Suppressor macrophage (primary cell): ENCODE measurements at regions not wholly inside any gene's neighbourhood (a gene's known extent, or its start where the extent isn't known, plus 50 kb on each side); places are given as distances from the start of the nearest gene placed in this dataset.
"Not testable (repeated sequence)": the region's sequence is repeated elsewhere in the genome, so short reads cannot be mapped to it uniquely, and the experiment has no call there.

Experiments
- DNase-seq, 4 experiments: peaks; one replicate each; pipeline ENCODE4 v3.0.0-alpha.2; 2020 to 2022

DNA sequence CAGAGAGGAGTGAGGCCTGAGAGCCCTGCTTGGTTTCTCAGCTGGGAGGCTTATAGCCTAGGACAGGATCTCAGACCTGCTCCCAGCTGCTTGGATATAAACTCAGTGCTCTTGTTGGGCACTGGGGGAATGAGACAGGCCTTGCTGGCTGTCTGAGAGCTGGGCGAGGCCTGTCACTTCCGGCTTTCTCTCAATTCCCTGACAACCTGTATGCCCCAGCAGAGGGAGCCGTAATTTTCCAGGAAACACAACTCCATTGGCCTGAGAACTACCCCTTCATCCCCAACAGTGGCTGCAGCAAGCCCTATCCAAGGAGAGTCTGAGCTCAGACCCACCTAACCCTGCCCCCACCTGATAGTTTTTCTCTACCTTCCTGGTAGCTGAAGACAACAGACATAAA lies 258.3 kb upstream of the STXBP6 start:
- no peak for DNase-seq

DNA sequence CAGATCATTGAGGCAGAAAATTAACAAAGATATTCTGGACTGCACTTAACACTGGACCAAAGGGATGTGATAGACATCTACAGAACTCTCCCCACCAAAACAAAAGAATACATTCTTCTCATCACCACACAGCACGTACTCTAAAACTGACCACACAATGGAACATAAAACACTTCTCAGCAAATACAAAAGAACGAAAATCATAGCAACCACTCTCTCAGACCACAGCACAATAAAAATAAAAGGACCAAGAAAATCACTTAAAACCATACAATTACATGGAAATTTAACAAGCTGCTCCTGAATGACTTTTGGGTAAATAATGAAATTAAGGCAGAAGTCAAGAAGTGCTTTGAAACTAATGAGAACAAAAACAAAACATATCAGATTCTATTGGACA lies 254.0 kb upstream of the STXBP6 start:
- DNase-seq: no peak

DNA sequence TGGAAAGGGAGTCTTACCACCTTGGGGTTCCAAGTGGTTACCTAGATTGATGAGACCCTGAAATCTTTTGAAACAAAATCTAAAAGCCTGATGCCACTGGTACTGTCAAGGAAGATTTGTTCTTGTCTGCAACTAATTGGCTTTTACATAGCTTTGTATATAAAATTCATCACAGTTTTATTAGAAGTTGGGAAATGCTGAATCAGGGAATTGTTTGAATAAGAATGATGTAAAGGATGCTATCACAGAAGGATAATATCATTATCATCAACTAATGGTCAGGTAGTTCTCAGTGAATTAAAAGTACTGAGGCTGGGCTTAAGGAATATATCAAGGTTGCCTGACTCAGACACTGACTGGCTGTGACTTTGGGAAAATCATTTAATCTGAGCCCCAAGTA lies 248.3 kb upstream of the STXBP6 start:
- no peak for DNase-seq

DNA sequence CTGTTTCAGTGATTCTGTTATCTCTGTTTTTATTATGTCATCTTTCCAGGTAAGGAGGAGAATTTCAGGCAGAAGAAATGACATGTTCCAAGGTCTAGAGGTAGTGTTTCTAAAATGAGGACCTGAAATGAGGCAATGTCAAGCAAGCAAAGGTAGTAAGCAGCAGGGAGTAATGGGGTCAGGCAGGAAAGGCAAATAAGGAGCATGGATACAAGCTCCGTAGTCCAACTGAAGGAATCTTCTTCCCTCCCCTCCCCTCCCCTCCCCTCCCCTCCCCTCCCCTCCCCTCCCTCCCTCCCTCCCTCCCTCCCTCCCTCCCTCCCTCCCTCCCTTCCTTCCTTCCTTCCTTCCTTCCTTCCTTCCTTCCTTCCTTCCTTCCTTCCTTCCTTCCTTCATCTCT lies 240.2 kb upstream of the STXBP6 start:
- DNase-seq: not testable (repeated sequence)

GRCh38 chr14:25274529-25274928 lies 224.6 kb upstream of the STXBP6 start:
- DNase-seq: no peak

DNA sequence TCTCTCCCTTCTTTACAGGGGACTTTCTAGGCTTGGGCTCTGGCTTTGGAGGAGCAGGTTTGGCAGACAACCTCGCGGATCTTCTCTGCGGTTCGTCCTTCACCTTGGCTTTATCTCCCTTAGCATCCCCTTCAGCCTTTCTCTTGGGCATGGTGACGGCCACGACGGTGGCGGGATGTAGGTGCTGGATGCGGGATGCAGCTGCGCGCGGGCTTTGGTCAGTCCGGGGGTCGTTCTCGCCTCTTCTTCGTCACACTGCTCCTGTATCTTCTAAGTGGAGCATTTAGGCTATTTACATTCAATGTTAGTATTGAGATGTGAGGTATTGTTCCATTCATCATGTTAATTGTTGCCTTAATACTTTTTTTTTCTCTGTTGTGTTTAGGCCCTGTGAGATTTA lies 217.2 kb upstream of the STXBP6 start:
- DNase-seq: no peak

DNA sequence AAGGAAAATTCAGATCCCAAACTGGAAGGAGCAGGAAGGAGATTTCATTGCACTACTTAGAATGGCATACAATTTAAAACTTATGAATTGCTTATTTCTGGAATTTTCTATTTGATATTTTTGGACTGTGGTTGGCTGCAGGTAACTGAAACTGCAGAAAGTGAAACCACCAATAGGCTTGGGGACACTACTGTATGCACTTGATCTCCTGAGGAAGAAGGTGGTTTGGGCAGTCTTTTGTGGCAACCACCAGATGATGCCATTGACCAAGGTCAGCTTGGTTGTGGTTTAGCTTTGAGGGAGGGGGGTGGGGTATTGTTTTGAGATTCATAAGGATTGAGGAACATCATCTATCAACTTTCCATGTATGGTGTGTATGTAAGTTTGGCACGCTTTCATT lies 209.5 kb upstream of the STXBP6 start:
- no peak for DNase-seq

DNA sequence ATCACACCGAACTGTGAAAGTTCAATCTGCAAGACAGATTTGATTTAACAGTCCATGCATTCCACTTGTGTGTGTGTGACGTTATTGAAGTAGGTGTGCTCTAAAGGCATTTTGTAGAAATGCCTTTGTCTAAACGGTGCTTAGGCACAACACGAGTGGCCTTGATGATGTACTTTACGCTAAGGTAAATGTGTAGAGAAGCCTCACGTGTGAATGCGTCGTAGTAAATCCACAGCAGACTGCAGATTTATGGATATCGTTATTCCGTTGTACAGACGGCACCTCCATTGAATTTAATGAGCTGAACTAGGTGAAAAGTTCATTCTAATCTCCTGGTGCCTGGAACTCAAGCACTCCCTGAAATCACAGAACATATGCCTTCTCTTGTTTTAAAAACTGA lies 202.8 kb upstream of the STXBP6 start:
- DNase-seq: no peak

GRCh38 chr14:25250516-25250915 lies 200.6 kb upstream of the STXBP6 start:
- DNase-seq: no peak

DNA sequence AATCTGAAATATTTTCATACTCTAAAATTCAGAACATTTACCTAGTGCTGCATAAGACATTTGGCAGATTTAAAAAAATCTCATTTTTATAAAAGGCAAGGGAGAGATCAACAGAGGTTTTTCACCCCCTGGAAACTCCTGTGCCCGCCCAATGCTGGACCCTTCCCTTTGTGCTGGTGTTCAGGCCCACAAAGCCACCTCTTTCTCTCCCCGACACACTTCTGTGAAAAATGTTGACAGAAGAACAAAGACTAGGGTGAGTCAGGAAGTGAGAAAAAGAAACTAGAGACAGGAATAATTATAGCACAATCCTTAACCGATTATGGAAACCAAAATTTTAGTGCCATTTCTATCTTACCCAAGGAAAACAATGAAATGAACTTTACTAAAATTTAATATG lies 197.7 kb upstream of the STXBP6 start:
- DNase-seq: no peak

DNA sequence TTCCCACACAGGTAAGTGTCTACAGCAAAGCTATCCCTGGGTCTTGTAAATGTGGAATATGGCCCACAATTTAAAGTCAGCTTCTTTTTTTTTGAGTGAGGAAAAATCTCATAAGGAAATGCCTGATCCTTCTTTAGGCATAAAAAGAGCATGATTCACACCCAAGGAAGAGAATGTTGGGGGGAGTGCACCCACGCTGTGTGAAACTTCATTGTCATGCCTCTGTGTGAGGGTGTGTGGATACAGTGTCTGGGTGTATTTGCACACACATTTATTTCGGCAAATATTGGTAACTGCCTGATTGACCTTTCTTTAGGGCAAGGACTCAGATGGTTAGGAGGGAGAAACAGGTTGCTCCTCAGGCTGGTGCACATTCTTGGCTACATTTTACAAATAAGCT lies 196.8 kb upstream of the STXBP6 start:
- no peak for DNase-seq

DNA sequence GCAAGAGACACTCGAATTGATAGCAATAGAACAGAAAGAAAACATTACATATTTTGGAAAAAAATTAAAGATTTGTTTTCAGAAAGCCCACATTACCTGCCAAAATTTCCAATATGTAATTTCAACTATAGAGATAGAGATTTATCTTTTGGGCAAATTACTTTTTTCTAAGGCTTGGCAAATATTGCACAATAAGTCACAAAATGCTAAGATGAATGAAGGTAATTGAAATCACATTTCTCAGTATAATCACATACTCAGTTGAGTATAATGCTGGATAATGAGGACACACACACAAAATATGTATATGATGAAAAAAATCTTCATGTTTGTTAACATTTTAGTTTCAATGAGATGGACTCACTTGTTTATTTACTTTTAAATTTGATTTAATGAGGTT lies 189.2 kb upstream of the STXBP6 start:
- no peak for DNase-seq

DNA sequence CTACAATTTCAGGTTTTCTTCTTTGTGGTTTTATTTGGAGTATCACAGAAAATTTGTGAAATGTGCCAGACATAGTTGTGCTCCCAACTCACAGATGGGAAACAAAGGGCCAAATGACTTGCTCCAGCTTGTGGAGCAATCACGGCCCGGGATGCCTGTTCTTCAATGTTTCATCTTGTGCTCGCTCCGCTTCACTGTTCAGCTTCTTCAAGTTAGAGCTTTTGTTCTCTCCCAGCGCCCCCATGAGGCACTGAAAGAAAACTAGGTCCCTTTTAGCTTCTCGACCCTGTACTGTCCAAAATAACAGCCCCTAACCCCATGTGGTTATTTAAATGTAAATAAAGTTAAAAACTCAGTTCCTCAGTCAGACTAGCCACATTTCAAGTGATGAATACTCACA lies 187.9 kb upstream of the STXBP6 start:
- DNase-seq: no peak

- DNase-seq: no peak
These were observed 183.7 kb upstream of the STXBP6 start for GRCh38 chr14:25233613-25234012.

DNA sequence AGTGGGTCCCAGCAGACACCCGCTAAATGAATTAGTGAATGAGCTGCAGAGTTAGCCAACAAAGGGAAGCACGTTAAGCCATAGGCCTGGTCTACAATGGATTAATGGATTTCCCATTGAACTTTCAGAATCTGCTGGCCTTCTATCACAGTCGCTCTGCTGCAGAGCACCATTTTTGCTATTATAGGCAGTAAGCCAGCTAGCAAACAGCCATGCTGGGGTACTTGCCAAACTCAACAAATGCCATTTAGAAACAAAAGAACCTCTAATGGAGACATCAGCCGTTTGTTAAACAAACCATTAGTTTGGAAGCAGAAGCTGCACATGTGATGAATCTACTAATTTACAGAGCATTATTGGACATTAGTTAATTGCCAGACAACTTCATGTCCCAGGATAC lies 181.1 kb upstream of the STXBP6 start:
- DNase-seq: no peak

GRCh38 chr14:25226214-25226613 lies 176.3 kb upstream of the STXBP6 start:
- no peak for DNase-seq

- no peak for DNase-seq
These were observed 172.3 kb upstream of the STXBP6 start for GRCh38 chr14:25222256-25222655.

GRCh38 chr14:25220514-25220913 lies 170.6 kb upstream of the STXBP6 start:
- no peak for DNase-seq

GRCh38 chr14:25215607-25216006 lies 165.7 kb upstream of the STXBP6 start:
- DNase-seq: no peak

DNA sequence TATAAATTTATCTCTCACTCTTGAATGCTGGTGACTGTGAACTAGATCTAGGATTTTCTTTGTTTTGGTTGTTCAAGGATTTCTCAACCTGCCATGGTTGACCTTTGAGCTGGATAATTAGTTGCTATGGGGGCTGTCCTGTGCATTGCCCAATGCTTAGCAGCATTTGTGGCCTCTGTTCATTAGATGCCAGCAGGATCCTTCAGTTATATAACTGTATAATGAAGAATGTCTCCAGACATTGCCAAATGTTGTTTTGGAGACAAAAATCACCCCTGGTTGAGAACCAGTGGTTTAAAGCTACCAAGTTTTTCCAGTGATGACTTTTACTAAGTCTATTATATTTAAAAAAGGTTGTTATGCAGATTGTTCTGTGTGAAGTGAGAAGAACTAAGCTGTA lies 147.9 kb upstream of the STXBP6 start:
- DNase-seq: no peak

DNA sequence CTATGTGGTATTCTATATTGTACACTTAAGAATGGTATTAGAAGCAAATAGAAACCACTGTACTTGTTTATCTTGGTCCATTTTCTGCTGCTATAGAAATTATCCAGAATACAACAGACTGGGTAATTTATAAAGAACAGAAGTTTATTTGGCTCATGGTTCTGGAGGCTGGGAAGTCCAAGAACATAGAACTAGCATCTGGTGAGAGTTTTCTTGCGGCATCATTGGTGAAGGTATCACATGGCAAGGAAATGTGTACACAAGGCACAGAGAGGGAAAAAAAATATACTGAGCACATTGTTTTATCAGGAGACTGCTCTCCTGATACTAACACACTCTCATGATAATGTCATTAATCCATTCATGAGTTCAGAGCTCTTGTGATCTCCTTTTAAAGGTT lies 130.3 kb upstream of the STXBP6 start:
- DNase-seq: no peak

DNA sequence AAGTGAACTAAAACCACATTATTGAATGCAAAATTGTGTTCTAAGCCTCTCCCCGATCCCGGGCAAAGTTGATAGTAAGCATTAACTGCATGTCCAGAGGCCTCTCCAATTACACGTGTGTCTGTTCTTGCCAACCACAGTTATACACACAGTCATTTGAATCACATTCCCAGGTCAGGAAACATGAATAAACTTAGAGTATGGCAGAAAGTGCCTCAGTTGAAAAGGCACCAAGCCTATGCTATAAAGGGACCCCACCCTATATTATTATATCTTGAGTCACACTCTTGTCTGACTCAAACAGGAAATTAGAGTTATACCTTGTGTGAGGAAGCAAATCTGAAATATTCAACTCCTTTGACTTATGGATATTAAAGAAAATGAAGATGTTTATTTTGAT lies 128.3 kb upstream of the STXBP6 start:
- DNase-seq: no peak

DNA sequence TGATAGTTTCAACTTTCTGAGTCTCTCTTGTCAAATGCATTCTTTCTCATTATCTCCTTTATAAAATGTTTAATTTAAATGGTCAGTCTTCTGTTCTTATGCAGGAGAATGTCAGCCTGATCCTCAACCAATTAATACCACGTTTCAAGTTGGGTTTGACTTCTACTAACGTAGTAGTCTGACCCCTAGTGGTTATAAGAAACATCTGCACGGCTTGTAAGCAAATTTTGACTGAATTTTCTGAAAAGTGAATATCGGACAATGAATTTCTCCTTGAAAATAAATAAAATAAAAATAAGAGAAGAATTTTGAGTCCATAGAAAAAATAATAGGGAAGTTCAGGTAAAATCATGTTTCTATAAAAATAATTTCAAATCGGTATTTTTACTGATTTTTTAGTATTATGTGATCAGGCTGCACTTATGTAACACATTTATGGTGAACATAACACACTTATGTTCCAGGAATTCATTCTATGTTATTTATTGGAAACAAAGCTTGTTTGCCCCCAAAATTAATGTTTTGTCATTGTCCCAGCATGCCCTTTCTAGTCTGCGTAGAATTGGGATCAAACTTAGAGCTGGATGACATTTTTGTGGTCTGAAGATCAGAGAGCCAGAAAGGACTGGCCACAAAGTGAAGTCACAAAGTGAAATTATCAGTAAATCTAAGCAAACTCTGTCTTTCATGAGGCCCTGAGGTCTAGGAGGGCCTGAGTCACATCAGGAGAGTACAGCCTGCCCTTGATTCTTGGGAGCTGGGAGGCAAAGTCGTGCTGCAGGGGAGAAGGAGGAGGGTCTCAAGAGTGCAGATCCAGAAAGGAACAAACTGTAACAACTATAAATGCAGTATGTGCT lies 101.2 kb upstream of the STXBP6 start:
- peak; percentile 23 to 83 (median 58) for DNase-seq

DNA sequence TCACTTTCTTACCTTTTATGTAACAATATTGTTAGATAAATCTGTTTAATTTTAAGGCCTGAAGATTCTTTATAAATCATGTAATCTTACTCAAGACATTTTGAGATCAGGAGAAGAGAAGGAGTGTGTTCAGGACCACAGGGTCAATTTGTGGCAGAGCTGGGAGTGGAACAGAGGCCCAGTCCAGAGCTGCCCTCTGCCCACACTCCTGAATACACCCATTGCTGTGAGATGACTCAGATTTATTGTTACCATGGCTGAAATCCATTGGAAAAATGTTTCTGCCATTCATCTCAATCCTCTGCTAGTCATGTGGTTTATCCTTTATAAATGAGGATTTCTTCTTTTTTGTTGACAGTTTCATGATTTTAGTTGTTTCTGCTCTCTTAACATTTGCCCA lies 100.5 kb upstream of the STXBP6 start:
- no peak for DNase-seq

- DNase-seq: no peak
These were observed 90.5 kb upstream of the STXBP6 start for GRCh38 chr14:25140411-25140810.
